Stimulated activated CD8-positive, alpha-beta memory T cell treated with anti-CD3 and anti-CD28 coated beads, Interleukin-4, amount 100 ng/mL, for 48 hours (primary cell): ENCODE measurements at regions not wholly inside any gene's neighbourhood (a gene's known extent, or its start where the extent isn't known, plus 50 kb on each side); places are given as distances from the start of the nearest gene placed in this dataset.

Experiments
- DNase-seq: peaks from one replicate; pipeline ENCODE4 v3.0.0-alpha.2; 2020

DNA sequence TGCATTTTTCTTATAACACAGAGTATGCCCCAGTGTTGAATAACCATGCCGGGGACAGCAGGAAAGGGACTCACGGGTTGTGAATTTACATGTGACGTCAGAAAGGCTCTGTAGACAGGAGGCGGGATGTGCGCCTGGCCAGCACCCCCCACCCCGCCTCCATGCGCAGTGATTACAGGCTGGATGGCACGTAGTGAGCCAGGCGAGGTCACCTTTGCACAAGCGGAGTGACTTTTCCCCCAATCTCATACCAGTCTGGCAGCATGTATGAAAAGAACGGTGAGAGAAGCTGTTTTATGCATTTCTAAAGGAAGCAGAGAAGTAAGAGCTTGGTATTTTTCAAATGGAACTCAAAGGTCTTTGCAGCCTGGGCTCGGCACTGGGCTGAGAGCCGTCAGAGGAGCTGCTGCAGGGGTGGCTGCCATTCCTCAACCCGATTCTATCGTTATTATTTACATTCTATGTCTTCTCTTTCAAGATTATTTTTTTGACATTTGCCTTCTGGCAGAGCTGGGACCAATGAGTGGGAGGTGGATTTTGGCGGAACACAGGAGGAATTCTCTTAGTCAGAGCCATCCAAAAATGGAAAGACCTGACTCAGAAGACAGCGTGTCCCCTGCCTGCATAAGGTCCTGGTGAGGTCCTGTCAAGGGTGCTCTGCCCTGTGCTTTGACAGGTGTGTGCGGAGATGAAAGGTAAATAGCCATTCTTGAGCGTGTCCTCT lies 115.6 kb upstream of the SLC45A1 start:
- DNase-seq, result no peak

DNA sequence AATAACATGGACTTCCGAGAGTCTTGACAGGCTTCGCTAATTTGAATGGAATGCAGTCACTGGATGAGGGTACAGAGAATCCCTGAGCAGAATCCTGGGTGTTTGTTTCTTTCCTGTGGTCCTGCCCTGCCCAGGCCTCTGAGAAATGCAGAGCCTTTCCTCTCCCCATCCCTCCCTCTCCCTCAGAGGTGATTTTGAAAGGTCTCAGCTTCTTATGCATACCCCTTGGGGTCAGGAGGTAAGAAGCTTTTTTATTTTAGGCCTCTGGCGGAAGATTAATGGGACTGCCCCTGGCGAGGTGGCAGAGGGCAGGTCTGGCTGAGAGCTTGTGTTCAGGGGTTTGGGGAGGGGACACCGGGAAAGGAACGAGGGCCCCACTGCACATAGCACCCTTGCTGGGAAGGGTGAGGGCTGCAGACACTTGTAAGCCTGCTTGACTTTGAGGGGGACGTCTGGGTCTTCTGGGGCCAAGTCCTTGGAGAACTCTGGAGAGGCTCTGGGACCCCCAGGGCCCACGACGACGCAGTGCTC lies 116.5 kb upstream of the SLC45A1 start:
- DNase-seq, result no peak

GRCh38 chr1:8200317-8201115 lies 117.4 kb upstream of the SLC45A1 start:
- DNase-seq, result no peak

DNA sequence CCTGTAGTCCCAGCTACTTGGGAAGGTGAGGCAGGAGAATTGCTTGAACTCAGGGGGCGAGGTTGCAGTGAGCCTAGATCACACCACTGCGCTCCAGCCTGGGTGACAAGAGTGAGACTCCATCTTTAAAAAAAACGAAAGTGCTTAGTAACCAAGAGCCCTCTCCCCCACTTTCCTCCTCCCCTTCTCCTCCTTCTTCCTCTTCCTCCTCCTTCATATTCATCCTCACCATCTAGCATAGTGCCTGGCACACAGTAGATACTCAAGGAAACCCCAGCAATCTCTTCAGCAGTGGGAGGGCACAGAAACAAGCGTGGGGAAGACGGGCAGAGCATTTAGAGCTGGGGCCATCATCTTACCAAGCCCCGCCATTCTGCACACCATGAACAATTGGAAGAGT lies 119.4 kb upstream of the SLC45A1 start:
- DNase-seq, result no peak

DNA sequence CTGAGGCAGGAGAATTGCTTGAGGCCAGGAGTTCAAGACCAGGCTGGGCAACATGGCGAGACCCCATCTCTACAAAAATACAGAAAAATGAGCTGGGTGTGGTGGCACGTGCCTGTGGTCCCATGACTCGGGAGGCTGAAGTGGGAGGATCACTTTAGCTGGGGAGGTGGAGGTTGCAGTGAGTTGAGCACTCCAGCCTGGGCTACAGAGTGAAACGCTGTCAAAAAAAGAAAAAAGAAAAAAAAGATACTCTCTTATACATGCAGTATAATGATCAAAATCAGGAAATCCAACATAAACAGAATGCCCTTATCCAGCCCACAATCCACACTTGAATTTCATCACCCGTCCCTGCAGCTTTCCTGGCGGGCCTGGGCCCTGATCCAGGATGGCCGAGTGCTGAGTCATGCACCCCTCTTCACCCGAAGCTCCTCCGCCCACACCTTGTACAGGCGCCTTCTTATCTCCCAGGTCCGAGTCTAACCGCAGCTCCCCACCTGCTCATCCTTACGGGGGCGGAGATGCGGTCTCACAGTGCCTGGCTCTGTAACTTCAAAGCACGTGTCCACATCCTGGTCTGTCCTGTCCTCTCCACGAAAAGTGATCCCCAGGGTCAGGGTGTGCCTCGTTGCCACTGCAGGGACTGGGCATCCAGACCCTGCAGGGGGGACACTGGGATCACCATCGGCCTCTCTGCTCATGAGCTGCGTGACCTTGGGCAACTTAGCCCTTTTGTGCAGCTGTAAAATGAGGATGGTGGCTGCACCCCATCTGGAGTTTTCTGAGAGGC lies 120.2 kb upstream of the SLC45A1 start:
- peak; percentile 50 for DNase-seq

DNA sequence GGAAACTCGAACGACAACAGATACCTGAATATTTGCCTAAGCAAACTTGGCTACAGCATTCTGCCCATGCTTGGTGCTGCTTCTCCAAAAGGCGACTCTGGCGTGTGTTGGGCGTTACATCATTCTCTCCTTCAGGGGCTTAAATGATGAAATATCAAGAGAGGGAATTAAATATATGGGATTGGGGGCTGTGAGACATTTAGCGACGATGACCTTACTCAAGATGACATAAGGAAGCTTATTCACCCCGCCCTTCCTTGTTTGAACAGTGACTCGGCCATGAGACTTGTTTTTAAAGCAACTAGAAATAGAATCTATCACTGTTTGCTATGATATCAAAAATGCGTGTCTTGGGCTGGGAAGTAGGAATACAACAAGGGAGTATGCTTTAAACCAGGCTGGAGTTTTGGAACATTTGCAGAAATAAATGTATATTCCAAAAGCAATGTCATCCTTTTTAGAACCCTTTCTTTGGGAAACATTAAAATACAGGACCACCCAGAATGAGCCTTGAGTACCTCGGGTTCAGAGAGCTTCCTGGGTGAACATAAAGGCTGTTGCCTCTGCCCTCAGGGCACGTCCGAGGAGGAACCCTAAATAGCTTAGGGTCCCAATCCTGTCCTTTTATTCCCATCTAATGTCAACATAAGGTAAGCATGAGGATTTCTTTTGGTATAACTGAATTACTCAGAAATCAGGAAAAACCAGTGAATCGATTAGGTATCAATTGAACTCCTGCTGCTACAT lies 123.3 kb upstream of the SLC45A1 start:
- no peak for DNase-seq

- DNase-seq, result no peak
These were observed 124.0 kb upstream of the SLC45A1 start for GRCh38 chr1:8193840-8194406.

DNA sequence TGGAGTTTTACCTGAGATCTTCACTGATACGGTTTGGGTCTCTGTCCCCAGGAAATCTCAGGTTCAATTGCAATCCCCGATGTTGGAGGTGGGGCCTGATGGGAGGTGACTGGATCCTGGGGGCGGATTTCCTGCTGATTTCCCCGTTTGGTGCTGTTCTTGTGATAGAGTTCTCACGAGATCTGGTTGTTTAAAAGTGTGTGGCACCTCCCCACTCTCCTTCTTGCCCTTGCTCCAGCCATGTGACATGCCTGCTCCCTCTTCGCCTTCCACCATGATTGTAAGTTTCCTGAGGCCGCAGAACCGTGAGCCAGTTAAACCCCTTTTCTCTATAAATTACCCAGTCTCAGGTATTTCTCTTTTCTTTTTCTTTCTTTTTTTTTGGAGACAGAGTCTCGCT lies 126.4 kb upstream of the SLC45A1 start:
- DNase-seq, result no peak

DNA sequence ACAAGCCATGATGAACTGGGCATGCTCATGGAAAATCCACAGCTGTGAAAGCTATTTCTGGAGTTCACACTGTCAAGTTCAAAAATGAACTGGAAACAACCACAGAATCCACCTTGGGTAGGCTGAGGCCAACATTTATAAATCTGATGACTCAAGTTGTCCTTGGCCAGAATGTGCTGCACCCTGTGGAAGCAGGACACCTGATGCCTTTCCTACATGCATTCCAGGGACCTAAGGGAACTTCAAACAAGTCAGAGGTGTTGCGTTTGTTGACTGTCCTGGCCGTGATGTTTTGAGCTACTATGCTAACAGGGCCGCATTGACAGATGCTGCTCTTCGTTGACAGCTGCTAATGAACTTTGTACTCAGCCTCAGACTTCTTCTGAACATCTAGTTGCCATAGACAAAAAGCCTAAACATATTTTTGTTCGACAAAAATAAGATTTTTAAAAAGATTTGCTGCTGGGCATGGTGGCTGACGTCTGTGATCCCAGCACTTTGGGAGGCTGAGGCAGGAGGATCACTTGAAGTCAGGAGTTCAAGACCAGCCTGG lies 127.9 kb upstream of the SLC45A1 start:
- no peak for DNase-seq

- DNase-seq, result no peak
These were observed 132.5 kb upstream of the SLC45A1 start for GRCh38 chr1:8185400-8185799.

DNA sequence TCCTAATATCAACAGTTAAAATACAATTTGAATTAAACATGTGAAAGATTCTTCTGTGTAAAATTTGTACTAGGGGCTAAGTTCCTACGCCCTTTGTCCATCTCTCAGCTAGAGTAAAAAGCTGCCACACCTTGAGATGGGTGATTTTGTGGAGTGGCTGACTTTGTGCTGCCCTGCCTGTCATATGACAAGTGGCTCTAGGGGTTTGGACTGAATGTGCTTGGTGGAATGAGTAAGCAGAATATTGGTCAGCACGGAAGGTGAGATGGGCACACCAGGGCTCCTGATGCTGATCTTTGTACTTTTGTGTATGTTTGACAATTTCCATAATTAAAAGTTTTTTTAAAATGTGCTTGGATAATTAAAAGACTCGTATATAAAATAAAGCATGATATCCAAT lies 133.6 kb upstream of the SLC45A1 start:
- no peak for DNase-seq

GRCh38 chr1:8182034-8182761 lies 135.7 kb upstream of the SLC45A1 start:
- DNase-seq, result no peak

DNA sequence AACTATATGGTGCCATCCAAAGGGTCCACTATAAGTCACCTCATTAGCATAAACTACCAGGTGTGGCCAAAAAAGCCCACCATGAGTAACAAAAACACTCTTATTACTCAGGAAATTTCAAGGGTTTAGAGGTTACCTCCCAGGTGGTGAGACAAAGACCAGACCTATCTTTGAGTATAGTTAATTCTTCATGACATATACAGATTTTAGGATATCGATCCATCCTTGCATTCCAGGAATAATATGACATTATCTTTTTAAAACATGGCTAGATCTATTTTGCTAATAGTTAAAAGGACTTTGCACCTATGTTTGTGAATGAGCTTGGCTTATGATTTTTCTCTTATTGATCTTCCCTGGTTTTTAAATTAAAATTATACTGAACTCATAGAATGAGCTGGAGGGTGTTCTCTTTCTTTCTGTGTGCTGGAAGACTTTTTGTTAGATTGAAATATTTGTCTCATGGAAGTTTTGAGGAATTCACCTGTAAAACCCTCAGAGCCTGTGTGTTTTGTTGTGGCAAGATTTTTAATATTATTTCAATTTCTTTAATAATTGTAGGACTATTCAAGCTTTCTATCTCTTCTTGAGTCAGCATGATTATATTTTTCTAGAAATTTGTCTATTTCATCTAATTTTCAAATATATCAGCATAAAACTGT lies 138.7 kb upstream of the SLC45A1 start:
- no peak for DNase-seq

GRCh38 chr1:8176279-8176678 lies 141.6 kb upstream of the SLC45A1 start:
- no peak for DNase-seq

DNA sequence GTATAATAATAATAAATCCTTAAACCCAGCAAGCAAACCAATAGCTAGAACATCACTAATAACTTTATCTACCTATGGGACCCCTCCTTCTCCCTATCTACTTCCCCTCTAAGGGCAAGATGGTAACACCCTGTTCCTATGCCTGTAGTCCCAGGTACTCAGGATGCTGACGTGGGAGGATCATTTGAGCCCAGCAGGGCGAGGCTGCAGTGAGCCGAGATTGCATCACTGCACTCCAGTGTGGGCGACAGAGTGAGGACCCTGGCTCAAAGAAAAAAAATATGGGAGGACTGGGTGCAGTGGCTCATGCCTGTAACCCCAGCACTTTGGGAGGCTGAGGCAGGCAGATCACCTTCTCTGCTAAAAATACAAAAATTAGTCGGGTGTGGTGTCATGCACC lies 143.1 kb upstream of the SLC45A1 start:
- no peak for DNase-seq

DNA sequence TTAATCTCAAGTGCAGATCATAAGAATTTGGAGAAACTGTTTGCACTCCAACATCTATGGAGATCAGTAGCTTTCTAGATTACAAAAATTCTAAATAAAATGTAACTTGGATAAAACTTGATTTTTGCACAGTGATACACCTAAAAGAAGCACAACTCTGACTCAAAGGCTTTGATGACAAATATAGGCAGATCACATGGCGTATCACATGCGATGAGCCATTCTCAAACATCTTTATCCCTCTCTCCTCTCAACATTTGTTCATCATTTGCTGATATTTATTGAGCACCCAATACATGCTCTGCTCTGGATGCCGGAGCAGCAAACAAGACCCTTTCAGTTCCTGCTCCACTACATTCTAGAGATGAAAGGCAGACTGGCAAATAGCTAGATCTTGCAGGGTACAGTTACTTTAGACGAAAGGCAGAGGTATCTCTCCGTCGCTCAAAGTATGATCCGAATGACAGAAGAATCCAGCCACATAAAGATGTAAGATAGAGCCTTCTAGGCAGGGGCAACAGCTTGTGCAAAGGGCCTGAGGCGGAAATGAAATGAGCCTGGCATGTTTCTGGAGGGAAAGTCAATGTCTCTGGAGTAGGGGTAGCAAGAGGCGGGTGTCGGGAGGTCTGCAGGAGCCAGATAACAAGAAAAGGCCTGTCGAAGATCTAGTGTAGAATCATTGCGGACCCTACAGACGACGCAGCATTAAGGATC lies 145.8 kb upstream of the ERRFI1 start:
- no peak for DNase-seq

GRCh38 chr1:8170059-8170835 lies 144.1 kb upstream of the ERRFI1 start:
- DNase-seq, result no peak

DNA sequence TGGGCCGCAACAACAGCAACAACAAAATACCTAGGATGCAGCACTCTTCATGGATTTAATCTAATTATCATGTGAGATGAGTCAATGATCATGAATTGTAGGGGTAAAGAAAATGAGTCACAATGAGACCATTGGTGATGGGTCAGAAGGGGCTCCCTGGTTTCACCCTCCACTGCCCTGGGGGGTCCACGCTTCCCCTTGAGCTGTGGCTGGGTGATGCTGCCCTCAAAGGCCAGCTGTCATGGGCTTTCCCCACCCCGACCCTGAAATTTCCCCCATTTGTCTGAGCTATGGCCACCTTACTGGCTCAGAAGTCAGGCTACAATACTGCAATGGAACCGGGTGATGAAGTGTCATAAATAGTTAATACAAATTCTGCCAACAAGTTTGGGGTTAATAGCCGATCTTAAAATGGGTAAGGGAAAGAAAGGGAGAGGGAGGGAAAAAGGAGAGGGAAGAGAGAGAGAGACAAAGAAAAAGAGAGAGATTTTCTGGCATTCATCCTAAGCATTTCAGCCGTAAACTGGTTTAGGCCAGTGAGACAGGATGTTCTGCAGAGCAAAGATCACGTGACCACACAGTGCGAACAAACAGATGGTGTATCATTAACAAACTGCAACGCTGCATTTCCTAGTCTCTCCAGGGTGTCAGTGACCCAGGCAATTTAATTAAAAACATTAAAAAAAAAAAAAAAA lies 143.4 kb upstream of the ERRFI1 start:
- peak; percentile 46 for DNase-seq

DNA sequence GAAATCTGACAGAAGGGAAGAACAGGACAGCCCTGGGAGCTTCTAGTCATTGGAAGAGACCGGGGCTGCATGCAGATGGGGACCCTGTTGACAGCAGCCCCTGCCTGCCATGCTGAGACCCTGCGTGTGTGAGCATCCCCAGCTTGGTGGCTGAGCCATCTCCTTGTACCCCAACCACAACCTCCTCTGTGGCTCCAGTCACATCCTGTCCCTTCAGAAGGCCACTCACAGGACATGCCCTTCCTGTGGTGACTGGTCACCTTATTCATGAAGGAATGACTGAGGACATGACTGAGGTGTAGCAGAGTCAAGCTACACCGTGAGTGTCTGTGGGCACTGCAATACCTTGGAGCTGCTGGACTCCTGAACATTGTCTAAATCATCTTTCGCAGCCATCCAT lies 141.8 kb upstream of the ERRFI1 start:
- no peak for DNase-seq
